Chondrocyte (in vitro differentiated cells): ENCODE measurements at regions not wholly inside any gene's neighbourhood (a gene's known extent, or its start where the extent isn't known, plus 50 kb on each side); places are given as distances from the start of the nearest gene placed in this dataset.

Experiments
- DNase-seq: peaks from one replicate; pipeline ENCODE4 v3.0.0; 2021; ENCODE audit warnings: mixed read lengths, low spot score
- H3K27ac Mint-ChIP-seq: one replicate; pipeline ENCODE4 v1.8.0; 2021; ENCODE audit warnings: mild to moderate bottlenecking, moderate library complexity, mixed read lengths; ENCODE audit not compliant: unreplicated experiment
- H3K27me3 Mint-ChIP-seq: 2 replicates; pipeline ENCODE4 v1.8.0; 2021; ENCODE audit warnings: low read depth, mixed read lengths
- H3K36me3 Mint-ChIP-seq: 2 replicates; pipeline ENCODE4 v1.8.0; 2021; ENCODE audit warnings: low read depth, mixed read lengths
- H3K4me1 Mint-ChIP-seq: 2 replicates; pipeline ENCODE4 v1.8.0; 2021; ENCODE audit warnings: low read depth, mild to moderate bottlenecking, mixed read lengths
- H3K4me3 Mint-ChIP-seq: one replicate; pipeline ENCODE4 v1.8.0; 2021; ENCODE audit warnings: mild to moderate bottlenecking, moderate library complexity, mixed read lengths; ENCODE audit not compliant: unreplicated experiment
- H3K9me3 Mint-ChIP-seq: 2 replicates; pipeline ENCODE4 v1.8.0; 2021; ENCODE audit warnings: low read depth, mixed read lengths
- TF ChIP-seq, protein P1 (sequence below): fragments of 200-600 bp; sonication (generic); IDR thresholded peaks from 2 replicates; pipeline ENCODE4 v1.5.0; 2021; ENCODE audit warnings: antibody characterized with exemption, mild to moderate bottlenecking, moderate library complexity

DNA sequence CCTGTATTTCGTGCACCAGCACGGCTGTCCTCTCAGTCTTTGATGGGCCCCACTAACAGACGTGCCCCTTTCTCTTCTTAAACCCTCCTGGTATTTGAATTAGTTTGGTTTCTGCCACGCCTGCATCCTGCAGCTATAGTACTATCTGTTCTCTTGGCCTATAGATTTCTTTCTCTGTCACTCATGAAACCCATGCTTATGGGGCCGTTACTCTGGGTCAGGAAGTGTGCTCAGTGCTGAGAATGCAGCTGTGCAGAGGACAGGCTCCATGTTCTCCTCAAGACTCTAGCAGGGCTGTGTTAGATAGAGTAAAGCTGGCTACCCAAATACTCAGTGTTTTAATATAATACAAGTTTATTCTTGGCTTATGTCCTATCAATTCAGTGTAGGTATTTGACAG, 180.0 kb downstream of the INSIG2 start:
- no peak for DNase-seq
- Mint-ChIP-seq H3K4me3 (no peak overlapping the region), H3K9me3 (no peaks in the 10 kb centered on the region), H3K36me3 (no peaks in the 10 kb centered on the region), H3K4me1 (no peaks in the 10 kb centered on the region), H3K27ac (no peak overlapping the region), H3K27me3 (peaks cover 10% of the 10 kb centered on the region)
- TF ChIP-seq, protein P1, sequence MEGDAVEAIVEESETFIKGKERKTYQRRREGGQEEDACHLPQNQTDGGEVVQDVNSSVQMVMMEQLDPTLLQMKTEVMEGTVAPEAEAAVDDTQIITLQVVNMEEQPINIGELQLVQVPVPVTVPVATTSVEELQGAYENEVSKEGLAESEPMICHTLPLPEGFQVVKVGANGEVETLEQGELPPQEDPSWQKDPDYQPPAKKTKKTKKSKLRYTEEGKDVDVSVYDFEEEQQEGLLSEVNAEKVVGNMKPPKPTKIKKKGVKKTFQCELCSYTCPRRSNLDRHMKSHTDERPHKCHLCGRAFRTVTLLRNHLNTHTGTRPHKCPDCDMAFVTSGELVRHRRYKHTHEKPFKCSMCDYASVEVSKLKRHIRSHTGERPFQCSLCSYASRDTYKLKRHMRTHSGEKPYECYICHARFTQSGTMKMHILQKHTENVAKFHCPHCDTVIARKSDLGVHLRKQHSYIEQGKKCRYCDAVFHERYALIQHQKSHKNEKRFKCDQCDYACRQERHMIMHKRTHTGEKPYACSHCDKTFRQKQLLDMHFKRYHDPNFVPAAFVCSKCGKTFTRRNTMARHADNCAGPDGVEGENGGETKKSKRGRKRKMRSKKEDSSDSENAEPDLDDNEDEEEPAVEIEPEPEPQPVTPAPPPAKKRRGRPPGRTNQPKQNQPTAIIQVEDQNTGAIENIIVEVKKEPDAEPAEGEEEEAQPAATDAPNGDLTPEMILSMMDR: no peak

DNA sequence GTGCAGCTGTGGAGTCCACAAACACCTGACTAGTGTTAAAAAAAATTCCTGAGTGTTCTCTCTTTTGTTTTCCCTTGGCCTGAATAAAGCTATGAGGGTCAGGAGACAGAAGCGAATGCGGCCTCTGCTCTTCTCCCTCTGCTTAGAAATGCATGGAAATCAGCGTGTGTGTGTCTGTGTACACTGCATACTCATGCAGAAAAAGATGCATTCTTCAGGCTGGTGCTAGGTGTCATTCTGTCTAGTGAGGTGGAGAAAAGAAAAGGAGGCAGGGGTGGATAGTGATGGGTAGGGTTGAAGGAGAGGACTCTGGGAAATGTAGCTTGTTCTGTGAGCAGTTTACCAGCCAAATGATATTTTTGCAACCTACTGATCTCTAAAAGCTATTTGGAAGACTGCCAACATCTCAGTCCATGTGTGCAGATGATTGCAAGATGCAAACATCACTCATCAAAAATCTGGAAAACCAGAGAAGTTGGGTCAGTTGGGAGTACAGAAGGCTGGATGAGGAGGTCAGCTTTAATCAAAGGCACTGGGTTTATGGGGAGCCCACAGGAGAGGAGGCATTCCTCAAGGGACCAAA, 177.7 kb downstream of the INSIG2 start:
- TF ChIP-seq, protein P1: no peak
- H3K27ac Mint-ChIP-seq: no peak overlapping the region
- no peaks in the 10 kb centered on the region for H3K9me3 Mint-ChIP-seq
- peaks cover 5% of the 10 kb centered on the region for H3K27me3 Mint-ChIP-seq
- no peaks in the 10 kb centered on the region for H3K4me1 Mint-ChIP-seq
- no peak overlapping the region for H3K4me3 Mint-ChIP-seq
- H3K36me3 Mint-ChIP-seq: no peaks in the 10 kb centered on the region
- no peak for DNase-seq

DNA sequence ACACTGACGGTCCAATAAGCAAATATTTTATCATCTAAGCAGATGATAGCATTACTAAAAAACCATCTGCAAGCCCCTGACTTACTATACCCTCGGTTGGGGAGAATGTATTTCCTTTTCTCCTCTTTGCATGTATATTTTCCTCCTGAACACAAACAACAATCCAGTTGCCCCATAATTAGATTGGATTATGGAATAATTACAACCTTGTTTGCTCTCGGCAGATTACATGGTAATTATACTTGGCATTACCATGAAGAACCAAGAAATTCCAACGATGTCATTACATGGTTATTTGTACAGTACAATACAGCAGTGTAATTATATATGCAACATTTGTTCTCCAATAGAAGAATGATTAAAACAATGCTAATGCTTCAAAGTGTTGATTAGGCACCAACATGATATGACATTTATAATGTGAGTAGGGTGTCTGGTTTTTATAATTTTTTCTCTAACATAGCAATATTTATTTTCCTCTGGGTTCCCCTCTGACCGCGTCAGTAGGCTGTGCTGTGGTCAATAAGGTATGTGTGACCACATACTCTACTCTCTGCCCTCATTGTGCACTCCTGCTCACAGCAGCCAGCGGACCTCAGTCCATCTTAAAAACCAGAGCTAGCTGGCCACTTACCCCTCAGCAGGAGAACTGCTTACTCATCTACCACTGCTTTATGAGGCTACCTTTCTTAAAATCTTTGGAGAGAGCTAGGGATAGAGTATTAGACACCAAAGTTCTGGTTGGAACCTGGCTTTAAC, 176.1 kb downstream of the INSIG2 start:
- Mint-ChIP-seq H3K4me1 (no peaks in the 10 kb centered on the region), H3K4me3 (no peak overlapping the region), H3K9me3 (no peaks in the 10 kb centered on the region), H3K36me3 (no peaks in the 10 kb centered on the region), H3K27ac (no peak overlapping the region), H3K27me3 (peaks cover 5% of the 10 kb centered on the region)
- TF ChIP-seq, protein P1: no peak
- no peak for DNase-seq

DNA sequence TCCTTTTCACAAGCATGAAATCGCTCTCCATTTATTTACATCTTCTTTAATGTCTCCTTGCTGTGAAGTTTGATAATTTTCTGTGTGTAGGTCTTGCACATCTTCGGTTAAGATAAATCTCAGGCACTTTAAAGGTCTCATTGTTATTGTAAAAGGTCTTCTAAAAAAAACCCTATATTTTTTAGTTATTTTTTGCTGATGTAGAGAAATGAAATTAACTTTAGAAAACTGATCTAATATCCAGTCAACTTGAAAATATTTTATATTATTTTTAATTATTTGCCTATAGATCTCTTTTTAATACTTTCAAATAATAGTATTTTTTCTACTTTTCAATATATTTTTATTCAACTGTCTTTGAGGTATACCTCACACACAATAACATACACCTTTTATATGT, 169.4 kb downstream of the INSIG2 start:
- no peak overlapping the region for H3K4me3 Mint-ChIP-seq
- H3K4me1 Mint-ChIP-seq: no peaks in the 10 kb centered on the region
- TF ChIP-seq, protein P1: no peak
- peaks cover 13% of the 10 kb centered on the region for H3K27me3 Mint-ChIP-seq
- H3K27ac Mint-ChIP-seq: no peak overlapping the region
- no peaks in the 10 kb centered on the region for H3K36me3 Mint-ChIP-seq
- no peak for DNase-seq
- H3K9me3 Mint-ChIP-seq: peaks cover 6% of the 10 kb centered on the region

DNA sequence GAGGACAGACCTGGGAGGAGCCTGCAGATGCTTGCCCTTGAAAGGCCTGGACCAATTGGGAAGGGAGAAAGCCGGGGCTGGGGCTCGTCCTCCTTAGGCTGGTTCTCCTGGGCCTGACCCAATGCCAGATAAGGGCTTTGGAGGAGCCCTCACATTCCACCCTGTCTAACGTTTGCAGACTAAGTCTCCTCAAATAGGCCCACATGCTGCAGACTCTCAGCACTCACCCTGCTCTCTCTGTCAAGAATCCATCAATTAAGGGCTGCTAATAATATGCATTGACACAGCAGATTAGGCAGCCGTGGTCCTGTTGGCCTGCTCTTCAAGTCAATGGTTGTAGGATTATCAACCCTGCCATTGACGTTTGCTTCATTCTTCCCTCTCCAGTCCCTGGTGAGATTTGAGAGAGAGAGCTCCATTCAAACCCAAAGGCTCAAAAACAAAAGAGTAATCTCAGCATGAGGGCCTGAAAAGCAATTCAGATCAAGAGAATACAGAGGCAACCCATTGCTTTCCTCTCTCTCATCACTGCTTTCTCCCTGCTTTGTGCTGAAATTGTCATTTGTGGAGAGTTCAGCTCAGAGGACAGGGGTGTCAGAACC, 167.6 kb downstream of the INSIG2 start:
- Mint-ChIP-seq H3K27ac (no peak overlapping the region), H3K27me3 (peaks cover 13% of the 10 kb centered on the region), H3K9me3 (peaks cover 6% of the 10 kb centered on the region), H3K4me3 (no peak overlapping the region), H3K36me3 (no peaks in the 10 kb centered on the region), H3K4me1 (no peaks in the 10 kb centered on the region)
- TF ChIP-seq, protein P1: no peak
- no peak for DNase-seq
